Spleen (tissue), 7 donors: ENCODE measurements at regions not wholly inside any gene's neighbourhood (a gene's known extent, or its start where the extent isn't known, plus 50 kb on each side); places are given as distances from the start of the nearest gene placed in this dataset.

Experiments used
- POLR2A ChIP-seq, 3 donors: fragments of 450-650 bp; IDR thresholded peaks; one replicate each; pipeline ENCODE4 v1.5.1; 2017; ENCODE audit warnings: antibody characterized with exemption in 3 of 3, mild to moderate bottlenecking in 1 of 3
- POLR2AphosphoS5 ChIP-seq, 3 donors: sonication (generic); formaldehyde crosslinking; IDR thresholded peaks; one replicate each; pipeline ENCODE4 v1.5.1; 2017; ENCODE audit warnings: antibody characterized with exemption in 3 of 3
- TF ChIP-seq, protein P1 (sequence below), 11 experiments: fragments of 200-600 bp in 7 of 11; fragments of 450-650 bp in 4 of 11; sonication (generic) in 4 of 11; IDR thresholded peaks in 8 of 11; conservative IDR thresholded peaks in 3 of 11; 1 replicate in 7 of 11; 2 replicates in 4 of 11; pipeline versions ENCODE4 v1.4.0 to v1.8.0; 2016 to 2021; ENCODE audit warnings: antibody characterized with exemption in 11 of 11, inconsistent platforms in 4 of 11, mild to moderate bottlenecking in 1 of 11
- donor health status: DM: no; HTN: no; CAD: no; lungs with moderate emphysema.
- donor health status: DM: no; HTN: no; CAD: no.
- donor health status: DM: no; HTN: no; CAD: no.

DNA sequence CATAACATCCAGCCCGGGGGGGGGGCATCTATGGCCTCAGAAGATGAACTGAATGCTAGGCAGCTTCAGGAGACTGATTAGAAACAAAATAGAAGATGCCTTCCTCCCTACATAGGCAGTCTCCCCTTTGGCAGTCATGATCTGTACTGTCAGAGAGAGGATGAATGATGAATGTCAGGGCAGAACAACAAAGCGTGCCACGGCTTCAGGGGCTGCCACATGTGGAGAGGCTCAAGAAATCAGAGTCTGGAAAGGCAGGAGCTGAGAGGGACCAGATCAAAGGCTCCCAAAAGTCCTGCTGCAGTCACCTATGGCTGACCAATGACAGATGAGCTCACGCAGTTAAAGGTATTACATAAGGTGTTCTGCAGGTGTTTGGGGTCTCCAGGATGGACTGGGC lies 180.4 kb downstream of the UACA start:
- TF ChIP-seq, protein P1, sequence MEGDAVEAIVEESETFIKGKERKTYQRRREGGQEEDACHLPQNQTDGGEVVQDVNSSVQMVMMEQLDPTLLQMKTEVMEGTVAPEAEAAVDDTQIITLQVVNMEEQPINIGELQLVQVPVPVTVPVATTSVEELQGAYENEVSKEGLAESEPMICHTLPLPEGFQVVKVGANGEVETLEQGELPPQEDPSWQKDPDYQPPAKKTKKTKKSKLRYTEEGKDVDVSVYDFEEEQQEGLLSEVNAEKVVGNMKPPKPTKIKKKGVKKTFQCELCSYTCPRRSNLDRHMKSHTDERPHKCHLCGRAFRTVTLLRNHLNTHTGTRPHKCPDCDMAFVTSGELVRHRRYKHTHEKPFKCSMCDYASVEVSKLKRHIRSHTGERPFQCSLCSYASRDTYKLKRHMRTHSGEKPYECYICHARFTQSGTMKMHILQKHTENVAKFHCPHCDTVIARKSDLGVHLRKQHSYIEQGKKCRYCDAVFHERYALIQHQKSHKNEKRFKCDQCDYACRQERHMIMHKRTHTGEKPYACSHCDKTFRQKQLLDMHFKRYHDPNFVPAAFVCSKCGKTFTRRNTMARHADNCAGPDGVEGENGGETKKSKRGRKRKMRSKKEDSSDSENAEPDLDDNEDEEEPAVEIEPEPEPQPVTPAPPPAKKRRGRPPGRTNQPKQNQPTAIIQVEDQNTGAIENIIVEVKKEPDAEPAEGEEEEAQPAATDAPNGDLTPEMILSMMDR (IDR thresholded peaks at IDR 0.05 in 8 of 11, conservative IDR thresholded peaks at IDR 0.05 in 3 of 11) = no peak
- no peak for TF ChIP-seq POLR2A (IDR thresholded peaks at IDR 0.05)
- no peak for TF ChIP-seq POLR2AphosphoS5 (IDR thresholded peaks at IDR 0.05)
